ENCODE measurements at regions not wholly inside any gene's neighbourhood (a gene's known extent, or its start where the extent isn't known, plus 50 kb on each side); places are given as distances from the start of the nearest gene placed in this dataset.
"Not testable (repeated sequence)": the region's sequence is repeated elsewhere in the genome, so short reads cannot be mapped to it uniquely, and the experiment has no call there.

DNA sequence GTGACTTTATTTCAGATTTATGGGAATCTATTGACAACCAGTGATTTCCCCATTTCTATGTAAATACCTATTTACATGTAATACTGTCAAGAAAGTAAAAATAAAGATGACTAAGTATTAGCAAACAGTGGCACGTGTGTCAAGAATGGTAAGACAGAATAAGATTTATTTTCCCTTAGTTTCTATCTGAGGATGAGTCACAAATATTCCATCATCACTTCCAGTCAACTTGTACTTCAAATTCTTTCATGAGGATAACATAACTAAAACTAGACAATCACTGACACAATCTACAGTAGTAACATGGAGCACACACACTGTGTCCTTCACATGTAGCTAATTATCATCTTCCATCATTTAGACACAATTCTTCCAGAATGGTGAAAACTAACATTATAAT lies 625.3 kb upstream of the PCDH7 start:
- no peak for DNase-seq
- H3K27ac ChIP-seq, result no peak overlapping the region
- H3K36me3 ChIP-seq, result no peaks in the 10 kb centered on the region
- H3K27me3 ChIP-seq, result no peaks in the 10 kb centered on the region
- H3K4me1 ChIP-seq (ENCODE audit: insufficient read depth), result no peaks in the 10 kb centered on the region
- H3K4me3 ChIP-seq, result no peak overlapping the region
- no peaks in the 10 kb centered on the region for H3K9me3 ChIP-seq
- TF ChIP-seq, protein P1, sequence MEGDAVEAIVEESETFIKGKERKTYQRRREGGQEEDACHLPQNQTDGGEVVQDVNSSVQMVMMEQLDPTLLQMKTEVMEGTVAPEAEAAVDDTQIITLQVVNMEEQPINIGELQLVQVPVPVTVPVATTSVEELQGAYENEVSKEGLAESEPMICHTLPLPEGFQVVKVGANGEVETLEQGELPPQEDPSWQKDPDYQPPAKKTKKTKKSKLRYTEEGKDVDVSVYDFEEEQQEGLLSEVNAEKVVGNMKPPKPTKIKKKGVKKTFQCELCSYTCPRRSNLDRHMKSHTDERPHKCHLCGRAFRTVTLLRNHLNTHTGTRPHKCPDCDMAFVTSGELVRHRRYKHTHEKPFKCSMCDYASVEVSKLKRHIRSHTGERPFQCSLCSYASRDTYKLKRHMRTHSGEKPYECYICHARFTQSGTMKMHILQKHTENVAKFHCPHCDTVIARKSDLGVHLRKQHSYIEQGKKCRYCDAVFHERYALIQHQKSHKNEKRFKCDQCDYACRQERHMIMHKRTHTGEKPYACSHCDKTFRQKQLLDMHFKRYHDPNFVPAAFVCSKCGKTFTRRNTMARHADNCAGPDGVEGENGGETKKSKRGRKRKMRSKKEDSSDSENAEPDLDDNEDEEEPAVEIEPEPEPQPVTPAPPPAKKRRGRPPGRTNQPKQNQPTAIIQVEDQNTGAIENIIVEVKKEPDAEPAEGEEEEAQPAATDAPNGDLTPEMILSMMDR (IDR thresholded peaks at IDR 0.05), result no peak
- TF ChIP-seq POLR2A (IDR thresholded peaks at IDR 0.05), result no peak
- TF ChIP-seq EP300 (IDR thresholded peaks at IDR 0.05), result no peak
- 63 to 75% (median 68%) methylated on average over 1 of the region's 1 CpG for WGBS, 3 donors
- intact Hi-C loops (cut with DNase I), result no loop called here

DNA sequence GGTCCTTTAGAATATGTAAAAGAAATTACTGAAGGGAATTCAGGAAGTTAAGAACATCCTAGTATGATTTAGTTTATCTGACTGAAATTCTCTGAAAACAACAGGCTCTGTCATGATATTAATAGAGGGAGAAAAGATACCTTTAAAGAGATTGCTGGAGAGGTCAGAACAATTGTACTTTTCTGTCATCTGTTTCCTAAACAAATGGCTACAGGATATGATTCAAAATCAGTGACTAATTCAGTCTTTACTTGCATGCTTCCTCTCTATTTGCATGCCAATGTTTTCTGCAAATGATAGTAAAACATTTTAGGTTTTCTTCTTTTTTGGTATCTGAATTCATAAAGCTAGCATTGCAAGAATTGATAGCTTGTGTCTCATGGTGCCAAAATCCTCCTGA lies 616.7 kb upstream of the PCDH7 start:
- intact Hi-C loops (cut with DNase I), result no loop called here
- H3K4me1 ChIP-seq (ENCODE audit: insufficient read depth), result no peaks in the 10 kb centered on the region

DNA sequence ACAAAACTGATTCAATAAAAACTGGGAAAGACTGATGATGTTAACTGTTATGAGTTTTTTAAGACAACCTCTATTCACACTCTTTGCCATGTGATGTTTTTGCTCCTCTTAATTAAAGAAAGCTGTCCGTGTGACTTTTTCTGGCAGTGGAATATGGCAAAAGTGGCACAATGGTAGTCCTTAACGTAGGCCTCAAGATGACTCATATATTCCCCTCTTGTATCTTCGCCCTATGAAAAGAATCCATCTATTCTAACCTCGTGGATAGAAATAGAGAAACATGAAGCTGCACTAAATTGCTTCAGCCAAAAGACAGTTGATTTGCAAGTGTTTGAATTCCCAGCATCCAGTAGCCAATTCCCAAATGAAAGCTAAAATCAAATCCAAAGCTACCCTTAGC lies 603.8 kb upstream of the PCDH7 start:
- intact Hi-C loops (cut with DNase I), result no loop called here
- no peak for TF ChIP-seq POLR2A (IDR thresholded peaks at IDR 0.05)
- no peak for TF ChIP-seq EP300 (IDR thresholded peaks at IDR 0.05)
- TF ChIP-seq, protein P1 (IDR thresholded peaks at IDR 0.05), result no peak
- no peak overlapping the region for H3K27ac ChIP-seq
- 72 to 74% (median 74%) methylated on average over 4 of the region's 4 CpGs for WGBS, 3 donors
- no peak overlapping the region for H3K4me3 ChIP-seq
- no peaks in the 10 kb centered on the region for H3K27me3 ChIP-seq
- H3K9me3 ChIP-seq, result no peaks in the 10 kb centered on the region
- DNase-seq, result no peak
- no peaks in the 10 kb centered on the region for H3K4me1 ChIP-seq (ENCODE audit: insufficient read depth)
- no peaks in the 10 kb centered on the region for H3K36me3 ChIP-seq

More for the DNA sequence above, 616.7 kb upstream of the PCDH7 start:
- H3K4me3 ChIP-seq, result no peak overlapping the region
- DNase-seq, result no peak
- no peak overlapping the region for H3K27ac ChIP-seq
- no peaks in the 10 kb centered on the region for H3K27me3 ChIP-seq
- no peaks in the 10 kb centered on the region for H3K36me3 ChIP-seq
- TF ChIP-seq EP300 (IDR thresholded peaks at IDR 0.05) (no peak), POLR2A (IDR thresholded peaks at IDR 0.05) (no peak)
- TF ChIP-seq, protein P1 (IDR thresholded peaks at IDR 0.05), result no peak
- H3K9me3 ChIP-seq, result no peaks in the 10 kb centered on the region

DNA sequence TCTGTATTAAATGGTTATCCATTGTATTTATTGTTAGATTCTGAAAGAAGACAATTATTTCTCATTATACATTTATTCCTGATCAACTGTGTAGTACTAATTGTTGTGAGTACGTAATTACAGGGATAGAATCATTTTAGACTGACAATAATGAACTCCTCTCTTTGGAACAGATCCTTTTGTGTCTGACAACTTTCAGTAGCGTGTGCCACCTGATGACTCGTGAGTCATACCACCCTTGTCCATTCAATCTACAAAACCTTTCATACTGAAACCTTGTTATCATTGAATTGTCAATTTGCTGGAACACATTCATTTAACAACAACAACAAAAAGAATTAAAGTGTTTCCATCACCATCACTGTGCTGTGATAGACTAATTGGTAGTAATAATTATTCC lies 602.7 kb upstream of the PCDH7 start:
- H3K27me3 ChIP-seq, result no peaks in the 10 kb centered on the region
- intact Hi-C loops (cut with DNase I), result no loop called here
- H3K4me3 ChIP-seq, result no peak overlapping the region
- no peaks in the 10 kb centered on the region for H3K4me1 ChIP-seq (ENCODE audit: insufficient read depth)
- 83 to 90% (median 90%) methylated on average over 3 of the region's 3 CpGs for WGBS, 3 donors
- no peaks in the 10 kb centered on the region for H3K36me3 ChIP-seq
- H3K27ac ChIP-seq, result no peak overlapping the region
- DNase-seq, result no peak
- no peak for TF ChIP-seq POLR2A (IDR thresholded peaks at IDR 0.05)
- TF ChIP-seq EP300 (IDR thresholded peaks at IDR 0.05), result no peak
- TF ChIP-seq, protein P1 (IDR thresholded peaks at IDR 0.05), result no peak
- H3K9me3 ChIP-seq, result no peaks in the 10 kb centered on the region

DNA sequence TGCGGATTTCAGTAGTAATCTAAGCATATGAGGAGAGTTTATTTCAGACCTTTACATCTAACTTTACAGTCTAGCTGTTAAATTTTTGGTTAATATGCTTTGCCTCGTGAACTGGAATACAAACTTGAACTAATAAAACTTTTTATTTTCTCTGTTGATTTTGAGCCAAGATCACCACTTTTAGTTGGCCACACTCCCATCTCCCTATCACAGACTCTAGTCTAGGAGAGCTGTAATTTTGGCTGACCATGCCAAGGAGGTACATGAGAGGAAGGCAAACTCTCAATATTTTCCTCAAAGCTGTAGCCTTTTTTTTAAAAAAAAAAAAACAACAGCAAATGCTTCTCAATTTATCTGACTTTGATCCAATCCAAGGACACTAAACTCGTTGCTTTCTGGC lies 597.5 kb upstream of the PCDH7 start:
- H3K4me1 ChIP-seq (ENCODE audit: insufficient read depth), result no peaks in the 10 kb centered on the region
- no peaks in the 10 kb centered on the region for H3K9me3 ChIP-seq
- DNase-seq, result no peak
- no peaks in the 10 kb centered on the region for H3K27me3 ChIP-seq
- intact Hi-C loops (cut with DNase I), result no loop called here
- WGBS, 3 donors, result 27 to 38% (median 34%) methylated on average over 3 of the region's 3 CpGs
- no peak overlapping the region for H3K27ac ChIP-seq
- no peak overlapping the region for H3K4me3 ChIP-seq
- no peaks in the 10 kb centered on the region for H3K36me3 ChIP-seq
- TF ChIP-seq POLR2A (IDR thresholded peaks at IDR 0.05), result no peak

DNA sequence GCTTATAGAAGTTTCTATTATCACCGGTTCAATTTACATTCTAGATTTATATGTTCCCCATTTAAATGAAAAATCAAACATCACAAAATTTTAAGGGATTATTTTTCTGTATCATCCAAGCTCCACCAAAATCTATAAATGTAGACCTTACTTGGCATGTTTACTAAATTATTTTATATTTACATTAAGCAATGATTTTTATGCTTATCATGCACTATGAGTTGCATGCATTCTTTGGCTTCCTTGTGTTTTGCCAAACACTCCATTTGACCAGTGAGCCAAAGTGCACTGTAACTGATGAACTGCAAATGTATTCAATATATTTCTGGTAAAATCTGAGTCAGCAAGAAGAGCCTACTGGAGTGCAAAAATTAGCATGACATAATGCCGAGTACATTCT lies 595.5 kb upstream of the PCDH7 start:
- H3K4me1 ChIP-seq (ENCODE audit: insufficient read depth); H3K36me3 ChIP-seq; H3K4me3 ChIP-seq; H3K27ac ChIP-seq; DNase-seq; H3K27me3 ChIP-seq; intact Hi-C loops (cut with DNase I); H3K9me3 ChIP-seq: not testable (repeated sequence)
- WGBS, 3 donors, result 78 to 97% (median 90%) methylated on average over 1 to 2 of the region's 2 CpGs
